Endothelial cell (in vitro differentiated cells): ENCODE measurements at regions not wholly inside any gene's neighbourhood (a gene's known extent, or its start where the extent isn't known, plus 50 kb on each side); places are given as distances from the start of the nearest gene placed in this dataset.

Experiments
- DNase-seq: peaks from one replicate; pipeline ENCODE4 v3.0.0; 2021; ENCODE audit warnings: low spot score
- H3K27ac Mint-ChIP-seq: one replicate; pipeline ENCODE4 v1.8.0; 2021; ENCODE audit warnings: mixed read lengths, inconsistent platforms; ENCODE audit not compliant: unreplicated experiment
- H3K27me3 Mint-ChIP-seq: one replicate; pipeline ENCODE4 v1.8.0; 2021; ENCODE audit warnings: mild to moderate bottlenecking, moderate library complexity, mixed read lengths, inconsistent platforms; ENCODE audit not compliant: unreplicated experiment
- H3K36me3 Mint-ChIP-seq: one replicate; pipeline ENCODE4 v1.8.0; 2021; ENCODE audit warnings: mild to moderate bottlenecking, low read depth, mixed read lengths, inconsistent platforms; ENCODE audit not compliant: unreplicated experiment
- H3K4me1 Mint-ChIP-seq: one replicate; pipeline ENCODE4 v1.8.0; 2021; ENCODE audit warnings: mild to moderate bottlenecking, mixed read lengths, inconsistent platforms; ENCODE audit not compliant: unreplicated experiment
- H3K4me3 Mint-ChIP-seq: one replicate; pipeline ENCODE4 v1.8.0; 2021; ENCODE audit warnings: mild to moderate bottlenecking, mixed read lengths, inconsistent platforms; ENCODE audit not compliant: unreplicated experiment
- H3K9me3 Mint-ChIP-seq: one replicate; pipeline ENCODE4 v1.8.0; 2021; ENCODE audit warnings: mixed read lengths, inconsistent platforms; ENCODE audit not compliant: unreplicated experiment
- CTCF ChIP-seq: fragments of 200-600 bp; sonication (generic); IDR thresholded peaks from one replicate; pipeline ENCODE4 v1.5.0; 2021; ENCODE audit warnings: antibody characterized with exemption; ENCODE audit not compliant: unreplicated experiment

GRCh38 chr6:159425421-159425820 lies 256.2 kb downstream of the FNDC1 start:
- Mint-ChIP-seq H3K27ac (no peak overlapping the region), H3K4me1 (peaks cover 15% of the 10 kb centered on the region), H3K27me3 (no peaks in the 10 kb centered on the region), H3K36me3 (no peaks in the 10 kb centered on the region), H3K4me3 (no peak overlapping the region), H3K9me3 (no peaks in the 10 kb centered on the region)
- no peak for TF ChIP-seq CTCF
- DNase-seq, result no peak

GRCh38 chr6:159422041-159422984 lies 253.1 kb downstream of the FNDC1 start:
- no peak for DNase-seq
- no peak overlapping the region for H3K27ac Mint-ChIP-seq
- H3K9me3 Mint-ChIP-seq, result no peaks in the 10 kb centered on the region
- H3K4me3 Mint-ChIP-seq, result no peak overlapping the region
- TF ChIP-seq CTCF, result no peak
- H3K4me1 Mint-ChIP-seq, result peaks cover 13% of the 10 kb centered on the region
- no peaks in the 10 kb centered on the region for H3K27me3 Mint-ChIP-seq
- H3K36me3 Mint-ChIP-seq, result no peaks in the 10 kb centered on the region

- Mint-ChIP-seq H3K4me3 (no peak overlapping the region), H3K4me1 (peaks cover 6% of the 10 kb centered on the region), H3K9me3 (no peaks in the 10 kb centered on the region), H3K27ac (no peak overlapping the region), H3K27me3 (no peaks in the 10 kb centered on the region), H3K36me3 (no peaks in the 10 kb centered on the region)
- no peak for TF ChIP-seq CTCF
- DNase-seq, result no peak
These were observed 252.4 kb downstream of the FNDC1 start for GRCh38 chr6:159421586-159421985.

GRCh38 chr6:159418997-159419396 lies 249.8 kb downstream of the FNDC1 start:
- H3K4me3 Mint-ChIP-seq, result no peak overlapping the region
- no peaks in the 10 kb centered on the region for H3K36me3 Mint-ChIP-seq
- TF ChIP-seq CTCF, result no peak
- no peaks in the 10 kb centered on the region for H3K9me3 Mint-ChIP-seq
- H3K27me3 Mint-ChIP-seq, result no peaks in the 10 kb centered on the region
- H3K4me1 Mint-ChIP-seq, result peaks cover 2% of the 10 kb centered on the region
- H3K27ac Mint-ChIP-seq, result no peak overlapping the region
- DNase-seq, result no peak

GRCh38 chr6:159416891-159417560 lies 247.8 kb downstream of the FNDC1 start:
- TF ChIP-seq CTCF, result no peak
- Mint-ChIP-seq H3K36me3 (no peaks in the 10 kb centered on the region), H3K4me3 (no peak overlapping the region), H3K9me3 (no peaks in the 10 kb centered on the region), H3K27me3 (no peaks in the 10 kb centered on the region), H3K27ac (no peak overlapping the region), H3K4me1 (peaks cover 2% of the 10 kb centered on the region)
- DNase-seq, result no peak
